ENCODE measurements at regions not wholly inside any gene's neighbourhood (a gene's known extent, or its start where the extent isn't known, plus 50 kb on each side); places are given as distances from the start of the nearest gene placed in this dataset.
"Not testable (repeated sequence)": the region's sequence is repeated elsewhere in the genome, so short reads cannot be mapped to it uniquely, and the experiment has no call there.

DNA sequence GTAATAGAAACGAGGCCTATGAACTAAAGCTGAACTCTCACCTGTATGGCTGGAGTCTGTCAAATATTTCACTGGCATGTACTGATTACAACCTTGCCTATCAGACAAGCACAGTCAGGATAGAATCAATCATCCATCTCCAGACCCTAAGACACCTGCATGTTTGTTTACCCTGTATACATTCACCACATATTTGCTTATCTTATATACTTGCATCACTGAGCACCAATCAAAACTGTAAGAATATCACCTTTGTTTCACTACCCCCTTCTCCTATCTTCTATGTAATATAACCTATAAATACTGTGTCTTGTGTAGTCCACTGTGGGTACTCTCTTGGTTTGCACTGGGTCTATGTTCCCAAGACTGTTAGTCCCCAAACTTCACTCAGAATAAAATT lies 1085.7 kb downstream of the TAF11L14 start:
- Mint-ChIP-seq H3K36me3 (ENCODE audit: low read depth) (no peaks in the 10 kb centered on the region), H3K9me3 (peaks cover 5% of the 10 kb centered on the region), H3K27me3 (ENCODE audit: low read depth) (no peaks in the 10 kb centered on the region), H3K4me3 (no peak overlapping the region), H3K4me1 (peaks cover 6% of the 10 kb centered on the region), H3K27ac (no peak overlapping the region)
- TF ChIP-seq, protein P1, sequence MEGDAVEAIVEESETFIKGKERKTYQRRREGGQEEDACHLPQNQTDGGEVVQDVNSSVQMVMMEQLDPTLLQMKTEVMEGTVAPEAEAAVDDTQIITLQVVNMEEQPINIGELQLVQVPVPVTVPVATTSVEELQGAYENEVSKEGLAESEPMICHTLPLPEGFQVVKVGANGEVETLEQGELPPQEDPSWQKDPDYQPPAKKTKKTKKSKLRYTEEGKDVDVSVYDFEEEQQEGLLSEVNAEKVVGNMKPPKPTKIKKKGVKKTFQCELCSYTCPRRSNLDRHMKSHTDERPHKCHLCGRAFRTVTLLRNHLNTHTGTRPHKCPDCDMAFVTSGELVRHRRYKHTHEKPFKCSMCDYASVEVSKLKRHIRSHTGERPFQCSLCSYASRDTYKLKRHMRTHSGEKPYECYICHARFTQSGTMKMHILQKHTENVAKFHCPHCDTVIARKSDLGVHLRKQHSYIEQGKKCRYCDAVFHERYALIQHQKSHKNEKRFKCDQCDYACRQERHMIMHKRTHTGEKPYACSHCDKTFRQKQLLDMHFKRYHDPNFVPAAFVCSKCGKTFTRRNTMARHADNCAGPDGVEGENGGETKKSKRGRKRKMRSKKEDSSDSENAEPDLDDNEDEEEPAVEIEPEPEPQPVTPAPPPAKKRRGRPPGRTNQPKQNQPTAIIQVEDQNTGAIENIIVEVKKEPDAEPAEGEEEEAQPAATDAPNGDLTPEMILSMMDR (IDR thresholded peaks at IDR 0.05; ENCODE audit: unreplicated experiment in 3 of 3), result no peak

DNA sequence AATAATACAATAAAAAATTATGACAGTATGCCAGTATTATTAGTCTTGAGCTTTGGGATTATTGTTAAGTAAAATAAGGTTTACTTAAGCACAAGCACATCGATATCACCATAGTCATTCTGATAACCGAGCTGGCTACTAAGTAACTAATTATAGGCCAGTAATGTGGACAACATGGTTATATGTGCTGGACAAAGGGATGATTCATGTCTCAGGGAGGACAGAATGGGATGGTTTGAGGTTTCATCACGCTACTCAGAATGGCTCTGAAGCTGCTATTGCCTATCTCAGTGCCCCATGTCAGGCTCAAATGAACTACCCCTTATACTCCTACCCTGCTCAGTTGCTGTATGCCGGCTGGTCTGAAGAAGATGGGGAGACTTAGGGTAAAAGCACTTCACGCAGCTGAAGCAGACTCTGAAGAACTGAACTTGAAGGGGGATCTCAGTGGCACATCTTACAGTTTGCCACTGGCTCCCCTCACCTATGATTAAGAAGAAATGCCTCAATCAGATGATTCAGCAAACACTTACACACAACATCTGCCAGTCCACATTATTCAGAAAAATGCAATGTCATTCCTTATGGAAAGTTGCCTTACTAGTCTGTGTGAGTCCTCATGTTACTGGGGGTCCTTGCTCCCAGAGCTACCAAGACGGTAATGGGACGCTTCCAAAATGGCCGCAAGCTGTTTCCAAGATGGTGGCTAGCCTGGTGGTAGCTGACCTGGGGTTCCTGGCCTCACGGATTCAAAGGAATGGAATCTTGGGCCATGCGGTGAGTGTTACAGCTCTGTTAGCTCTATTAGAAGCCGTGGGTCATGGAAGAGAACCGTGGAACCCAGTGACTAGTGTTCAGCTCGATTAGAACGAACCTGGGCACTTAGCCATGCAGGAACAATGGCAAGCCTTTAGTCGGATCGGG lies 1098.6 kb downstream of the TAF11L14 start:
- Mint-ChIP-seq H3K4me1 (peaks cover 12% of the 10 kb centered on the region), H3K27me3 (ENCODE audit: low read depth) (no peaks in the 10 kb centered on the region), H3K36me3 (ENCODE audit: low read depth) (no peaks in the 10 kb centered on the region), H3K9me3 (peaks cover 6% of the 10 kb centered on the region), H3K27ac (no peak overlapping the region), H3K4me3 (no peak overlapping the region)
- TF ChIP-seq, protein P1 (IDR thresholded peaks at IDR 0.05; ENCODE audit: unreplicated experiment in 3 of 3), result no peak

DNA sequence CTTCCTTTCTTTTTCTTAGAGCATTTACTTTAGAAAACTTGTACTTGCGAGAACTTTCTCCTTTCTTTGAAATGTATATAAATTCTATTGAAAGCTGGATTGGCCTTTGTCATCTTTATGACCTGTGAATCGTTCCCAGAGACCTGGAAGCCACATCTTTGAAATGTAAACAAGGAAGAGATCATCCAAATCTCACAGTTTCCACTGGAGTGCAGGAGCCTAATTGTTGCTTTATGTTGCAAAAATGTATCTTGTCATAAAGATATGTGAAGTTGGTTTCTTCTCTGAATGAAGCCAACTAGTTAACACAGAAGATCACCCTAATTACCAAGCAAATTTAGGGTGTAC lies 1101.8 kb downstream of the TAF11L14 start:
- Mint-ChIP-seq H3K4me1 (peaks cover 12% of the 10 kb centered on the region), H3K4me3 (no peak overlapping the region), H3K27ac (no peak overlapping the region), H3K27me3 (ENCODE audit: low read depth) (no peaks in the 10 kb centered on the region), H3K36me3 (ENCODE audit: low read depth) (no peaks in the 10 kb centered on the region), H3K9me3 (peaks cover 2% of the 10 kb centered on the region)
- TF ChIP-seq, protein P1 (IDR thresholded peaks at IDR 0.05; ENCODE audit: unreplicated experiment in 3 of 3), result no peak

DNA sequence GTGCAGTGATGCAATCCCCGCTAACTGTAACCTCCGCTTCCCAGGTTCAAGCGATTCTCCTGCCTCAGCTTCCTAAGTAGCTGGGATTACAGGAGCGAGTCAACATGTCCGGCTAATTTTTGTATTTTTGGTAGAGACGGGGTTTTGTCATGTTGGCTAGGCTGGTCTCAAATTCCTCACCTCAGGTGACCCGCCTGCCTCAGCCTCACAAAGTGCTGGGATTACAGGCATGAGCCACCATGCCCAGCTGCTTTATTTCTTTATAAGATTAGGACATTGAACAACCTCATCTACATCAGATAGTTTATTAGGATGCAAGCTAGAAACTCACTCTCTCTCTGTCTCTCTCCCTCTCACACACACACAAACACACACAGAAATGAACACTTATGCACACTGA lies 1102.5 kb downstream of the TAF11L14 start:
- not testable (repeated sequence) for H3K27ac Mint-ChIP-seq; H3K27me3 Mint-ChIP-seq (ENCODE audit: low read depth); H3K9me3 Mint-ChIP-seq; H3K36me3 Mint-ChIP-seq (ENCODE audit: low read depth); H3K4me3 Mint-ChIP-seq
- H3K4me1 Mint-ChIP-seq, result peaks cover 12% of the 10 kb centered on the region

DNA sequence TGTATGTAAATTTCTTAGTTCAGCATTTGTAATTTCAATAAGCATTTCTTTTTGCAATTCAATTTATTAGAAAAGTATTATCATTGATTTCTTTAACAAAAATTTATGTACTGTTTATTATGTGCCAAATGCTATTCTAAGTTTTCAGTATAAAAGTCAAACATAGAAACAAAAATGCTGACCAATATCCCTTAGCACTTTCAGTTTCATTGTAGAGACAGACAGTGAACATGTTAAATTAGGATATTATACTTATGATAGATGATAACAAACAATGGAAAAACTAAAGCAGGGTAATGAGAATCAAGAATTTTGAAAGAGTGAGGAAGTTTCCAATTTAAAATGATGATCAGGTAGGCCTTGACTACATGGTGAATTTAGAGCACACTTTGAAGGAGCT lies 1106.0 kb downstream of the TAF11L14 start:
- H3K4me1 Mint-ChIP-seq, result peaks cover 12% of the 10 kb centered on the region

DNA sequence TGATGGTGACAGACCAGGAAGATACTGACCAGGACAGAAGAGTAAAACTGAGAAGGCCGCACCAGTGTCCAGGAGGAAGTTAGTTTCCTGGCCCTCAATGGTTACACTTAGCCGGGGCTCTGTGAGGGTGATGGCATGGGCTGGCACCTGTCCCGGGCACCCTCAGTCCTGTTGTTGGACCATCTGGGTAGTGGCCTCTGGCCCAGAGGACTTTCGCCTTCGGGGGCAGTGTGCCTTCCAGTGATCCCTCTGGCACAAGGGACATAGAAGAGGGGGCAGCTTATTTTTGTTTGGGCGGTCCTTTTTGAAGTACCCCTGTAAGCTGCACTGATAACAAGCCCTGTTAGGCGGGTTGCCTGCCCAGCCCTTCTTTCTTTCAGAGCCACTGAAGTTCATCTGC lies 1108.6 kb downstream of the TAF11L14 start:
- no peak overlapping the region for H3K27ac Mint-ChIP-seq
- TF ChIP-seq, protein P1 (IDR thresholded peaks at IDR 0.05; ENCODE audit: unreplicated experiment in 3 of 3), result no peak
- H3K36me3 Mint-ChIP-seq (ENCODE audit: low read depth), result no peaks in the 10 kb centered on the region
- no peaks in the 10 kb centered on the region for H3K27me3 Mint-ChIP-seq (ENCODE audit: low read depth)
- H3K9me3 Mint-ChIP-seq, result peaks cover 10% of the 10 kb centered on the region
- no peak overlapping the region for H3K4me3 Mint-ChIP-seq
- no peaks in the 10 kb centered on the region for H3K4me1 Mint-ChIP-seq

More for the DNA sequence above, 1106.0 kb downstream of the TAF11L14 start:
- no peaks in the 10 kb centered on the region for H3K9me3 Mint-ChIP-seq
- no peak overlapping the region for H3K27ac Mint-ChIP-seq
- TF ChIP-seq, protein P1 (IDR thresholded peaks at IDR 0.05; ENCODE audit: unreplicated experiment in 3 of 3), result no peak
- H3K27me3 Mint-ChIP-seq (ENCODE audit: low read depth), result no peaks in the 10 kb centered on the region
- no peak overlapping the region for H3K4me3 Mint-ChIP-seq
- no peaks in the 10 kb centered on the region for H3K36me3 Mint-ChIP-seq (ENCODE audit: low read depth)
